ENCODE measurements at regions not wholly inside any gene's neighbourhood (a gene's known extent, or its start where the extent isn't known, plus 50 kb on each side); places are given as distances from the start of the nearest gene placed in this dataset.

DNA sequence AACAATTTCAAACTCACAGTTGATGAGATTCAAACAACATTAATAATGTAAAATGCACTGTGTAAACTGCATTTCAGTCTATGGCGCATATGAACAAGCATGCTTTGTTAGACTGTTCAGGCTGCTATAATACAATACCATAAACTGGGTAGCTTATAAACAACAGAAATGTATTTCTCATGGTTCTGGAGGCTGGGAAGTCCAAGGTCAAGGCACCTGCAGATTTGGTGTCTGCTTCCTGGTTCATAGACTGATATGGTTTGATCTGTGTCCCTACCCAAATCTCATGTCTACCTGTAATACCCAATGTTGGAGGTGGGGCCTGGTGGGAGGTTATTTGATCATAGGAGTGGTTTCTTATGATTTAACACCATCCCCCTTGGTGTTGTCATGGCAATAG, 148.1 kb upstream of the SERPINE2 start (continued):
- TF ChIP-seq ZNF384 (IDR thresholded peaks at IDR 0.05; ENCODE audit: borderline replicate concordance, low read depth, low read length) (no peak), ETV6 (conservative IDR thresholded peaks at IDR 0.05 in 1 of 2, IDR thresholded peaks at IDR 0.05 in 1 of 2; ENCODE audit: borderline replicate concordance in 1 of 2, low read depth in 1 of 2) (no peak), RCOR1 (conservative IDR thresholded peaks at IDR 0.05; ENCODE audit: low read depth, low read length) (no peak)

DNA sequence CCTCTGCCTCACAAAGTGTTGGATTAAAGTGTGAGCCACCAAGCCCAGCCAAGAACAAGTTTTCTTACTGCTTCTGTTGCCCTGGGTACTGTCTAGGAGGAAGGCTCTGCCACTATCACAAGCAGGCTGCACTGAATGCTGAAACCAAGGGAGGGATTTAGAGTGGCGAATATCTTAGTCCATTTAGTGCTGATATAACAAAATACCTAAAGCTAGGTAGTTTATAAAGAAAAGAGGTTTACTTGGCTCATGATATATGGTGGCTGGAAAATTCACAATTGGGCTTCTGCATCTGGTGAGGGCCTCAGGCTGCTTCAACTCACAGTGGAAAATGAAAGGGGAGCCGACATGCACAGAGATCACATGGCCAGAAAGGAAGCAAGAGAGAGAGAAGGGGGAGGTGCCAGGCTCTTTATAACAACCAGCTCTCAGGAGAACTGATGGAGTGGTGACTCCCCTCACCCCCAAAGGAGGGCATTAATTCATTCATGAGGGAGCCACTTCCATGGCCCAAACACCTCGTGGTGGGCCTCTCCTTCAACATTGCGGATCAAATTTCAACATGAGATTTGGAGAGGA, 146.0 kb upstream of the SERPINE2 start:
- Histone ChIP-seq H2AFZ (ENCODE audit: control insufficient read depth, low read depth, low read length) (no peak overlapping the region), H3K9me3 (replicated peaks; ENCODE audit: control insufficient read depth, insufficient read depth, low read length) (no peaks in the 10 kb centered on the region), H3K4me3 (no peak overlapping the region), H3K27ac (ENCODE audit: control insufficient read depth, insufficient read depth) (no peak overlapping the region), H3K27me3 (replicated peaks in 1 of 2; ENCODE audit: control insufficient read depth in 2 of 2, insufficient read depth in 2 of 2, low read length in 1 of 2) (no peaks in the 10 kb centered on the region), H3K36me3 (ENCODE audit: control insufficient read depth in 2 of 2, insufficient read depth in 2 of 2, low read length in 1 of 2) (no peaks in the 10 kb centered on the region), H4K20me1 (ENCODE audit: control insufficient read depth, insufficient read depth) (no peaks in the 10 kb centered on the region), H3K4me2 (ENCODE audit: control insufficient read depth, insufficient read depth) (no peak overlapping the region), H3K4me1 (ENCODE audit: control insufficient read depth, insufficient read depth, low read length) (no peaks in the 10 kb centered on the region), H3K79me2 (ENCODE audit: control insufficient read depth, insufficient read depth, low read length) (no peaks in the 10 kb centered on the region), H3K9ac (ENCODE audit: control insufficient read depth, insufficient read depth, low read length) (no peak overlapping the region)
- ChIA-PET RAD21 (ENCODE audit: unreplicated experiment) (no interaction called here), POLR2A (no interaction called here), CTCF (no interaction called here), SMC1A (ENCODE audit: uncharacterized antibody, unreplicated experiment) (no interaction called here)
- FAIRE-seq (no peak), ATAC-seq (no peak), DNase-seq (ENCODE audit: low read depth, low spot score) (no peak)
- no TSS peak for BruUV-seq (replicated peaks)
- 29% methylated on average over 4 of the region's 4 CpGs for WGBS (ENCODE audit: insufficient coverage, insufficient replicate concordance, low lambda C conversion rate, missing lambda C conversion rate)
- in situ Hi-C loops (cut with MboI) (no loop called here), intact Hi-C loops (cut with micrococcal nuclease; ENCODE audit: unreplicated experiment) (no loop called here)
- no peak for TF ChIP-seq MTA2 (IDR thresholded peaks at IDR 0.05; ENCODE audit: low read depth)
- no peak for TF ChIP-seq SMAD1 (IDR thresholded peaks at IDR 0.05; ENCODE audit: low read depth, partially characterized antibody)
- no peak for TF ChIP-seq LARP7 (IDR thresholded peaks at IDR 0.05)
- TF ChIP-seq ZSCAN29 (IDR thresholded peaks at IDR 0.05), result no peak
- TF ChIP-seq, protein P1, sequence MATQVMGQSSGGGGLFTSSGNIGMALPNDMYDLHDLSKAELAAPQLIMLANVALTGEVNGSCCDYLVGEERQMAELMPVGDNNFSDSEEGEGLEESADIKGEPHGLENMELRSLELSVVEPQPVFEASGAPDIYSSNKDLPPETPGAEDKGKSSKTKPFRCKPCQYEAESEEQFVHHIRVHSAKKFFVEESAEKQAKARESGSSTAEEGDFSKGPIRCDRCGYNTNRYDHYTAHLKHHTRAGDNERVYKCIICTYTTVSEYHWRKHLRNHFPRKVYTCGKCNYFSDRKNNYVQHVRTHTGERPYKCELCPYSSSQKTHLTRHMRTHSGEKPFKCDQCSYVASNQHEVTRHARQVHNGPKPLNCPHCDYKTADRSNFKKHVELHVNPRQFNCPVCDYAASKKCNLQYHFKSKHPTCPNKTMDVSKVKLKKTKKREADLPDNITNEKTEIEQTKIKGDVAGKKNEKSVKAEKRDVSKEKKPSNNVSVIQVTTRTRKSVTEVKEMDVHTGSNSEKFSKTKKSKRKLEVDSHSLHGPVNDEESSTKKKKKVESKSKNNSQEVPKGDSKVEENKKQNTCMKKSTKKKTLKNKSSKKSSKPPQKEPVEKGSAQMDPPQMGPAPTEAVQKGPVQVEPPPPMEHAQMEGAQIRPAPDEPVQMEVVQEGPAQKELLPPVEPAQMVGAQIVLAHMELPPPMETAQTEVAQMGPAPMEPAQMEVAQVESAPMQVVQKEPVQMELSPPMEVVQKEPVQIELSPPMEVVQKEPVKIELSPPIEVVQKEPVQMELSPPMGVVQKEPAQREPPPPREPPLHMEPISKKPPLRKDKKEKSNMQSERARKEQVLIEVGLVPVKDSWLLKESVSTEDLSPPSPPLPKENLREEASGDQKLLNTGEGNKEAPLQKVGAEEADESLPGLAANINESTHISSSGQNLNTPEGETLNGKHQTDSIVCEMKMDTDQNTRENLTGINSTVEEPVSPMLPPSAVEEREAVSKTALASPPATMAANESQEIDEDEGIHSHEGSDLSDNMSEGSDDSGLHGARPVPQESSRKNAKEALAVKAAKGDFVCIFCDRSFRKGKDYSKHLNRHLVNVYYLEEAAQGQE (IDR thresholded peaks at IDR 0.05; ENCODE audit: low read depth, low read length), result no peak
- no peak for TF ChIP-seq JUNB (IDR thresholded peaks at IDR 0.05)
- TF ChIP-seq IKZF2 (IDR thresholded peaks at IDR 0.05), result no peak

Measured in GM12878 (cell line).